ENCODE measurements at regions not wholly inside any gene's neighbourhood (a gene's known extent, or its start where the extent isn't known, plus 50 kb on each side); places are given as distances from the start of the nearest gene placed in this dataset.
"Not testable (repeated sequence)": the region's sequence is repeated elsewhere in the genome, so short reads cannot be mapped to it uniquely, and the experiment has no call there.

DNA sequence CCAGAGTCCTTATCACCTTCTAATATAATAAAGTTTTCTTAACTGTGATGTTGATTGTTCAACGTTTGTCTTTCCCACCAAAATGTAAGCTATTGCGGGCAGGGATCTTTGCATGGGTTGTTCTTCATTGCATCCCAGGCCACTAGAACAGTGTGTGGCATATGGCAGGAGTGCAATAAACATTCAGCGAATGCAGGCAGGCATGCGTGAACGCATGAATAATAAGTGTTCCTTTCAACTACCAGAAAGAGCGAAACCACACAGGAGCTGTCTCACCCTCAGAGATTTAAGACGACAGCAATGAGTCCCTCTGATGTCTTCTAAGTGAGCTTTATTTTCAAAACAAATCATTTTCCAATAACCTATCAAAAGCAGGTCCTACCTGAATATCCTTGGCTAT lies 2693.1 kb upstream of the TPTE start:
- TF ChIP-seq, protein P1, sequence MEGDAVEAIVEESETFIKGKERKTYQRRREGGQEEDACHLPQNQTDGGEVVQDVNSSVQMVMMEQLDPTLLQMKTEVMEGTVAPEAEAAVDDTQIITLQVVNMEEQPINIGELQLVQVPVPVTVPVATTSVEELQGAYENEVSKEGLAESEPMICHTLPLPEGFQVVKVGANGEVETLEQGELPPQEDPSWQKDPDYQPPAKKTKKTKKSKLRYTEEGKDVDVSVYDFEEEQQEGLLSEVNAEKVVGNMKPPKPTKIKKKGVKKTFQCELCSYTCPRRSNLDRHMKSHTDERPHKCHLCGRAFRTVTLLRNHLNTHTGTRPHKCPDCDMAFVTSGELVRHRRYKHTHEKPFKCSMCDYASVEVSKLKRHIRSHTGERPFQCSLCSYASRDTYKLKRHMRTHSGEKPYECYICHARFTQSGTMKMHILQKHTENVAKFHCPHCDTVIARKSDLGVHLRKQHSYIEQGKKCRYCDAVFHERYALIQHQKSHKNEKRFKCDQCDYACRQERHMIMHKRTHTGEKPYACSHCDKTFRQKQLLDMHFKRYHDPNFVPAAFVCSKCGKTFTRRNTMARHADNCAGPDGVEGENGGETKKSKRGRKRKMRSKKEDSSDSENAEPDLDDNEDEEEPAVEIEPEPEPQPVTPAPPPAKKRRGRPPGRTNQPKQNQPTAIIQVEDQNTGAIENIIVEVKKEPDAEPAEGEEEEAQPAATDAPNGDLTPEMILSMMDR (IDR thresholded peaks at IDR 0.05) = not testable (repeated sequence)
- TF ChIP-seq POLR2A (IDR thresholded peaks at IDR 0.05) = not testable (repeated sequence)
